GM18873 (cell line): ENCODE measurements at regions not wholly inside any gene's neighbourhood (a gene's known extent, or its start where the extent isn't known, plus 50 kb on each side); places are given as distances from the start of the nearest gene placed in this dataset.

Experiments
- ATAC-seq: cut with Tn5 transposase; IDR thresholded peaks from one replicate; pipeline ENCODE4 v1.9.1; 2021; ENCODE audit warnings: mild to moderate bottlenecking, moderate library complexity, moderate number of reproducible peaks; ENCODE audit not compliant: unreplicated experiment, low FRiP score

GRCh38 chr7:88516429-88516828 is 209.7 kb upstream of the STEAP4 start:
- ATAC-seq, result no peak

- no peak for ATAC-seq
Measured at GRCh38 chr7:88515301-88515700, 208.6 kb upstream of the STEAP4 start.

GRCh38 chr7:88509341-88509740 is 202.6 kb upstream of the STEAP4 start:
- no peak for ATAC-seq

- no peak for ATAC-seq
Measured at GRCh38 chr7:88500131-88500530, 193.4 kb upstream of the STEAP4 start.

- no peak for ATAC-seq
Measured at GRCh38 chr7:88495881-88496725, 189.4 kb upstream of the STEAP4 start.

GRCh38 chr7:88492153-88492552 is 185.5 kb upstream of the STEAP4 start:
- no peak for ATAC-seq

GRCh38 chr7:88490874-88491273 is 184.2 kb upstream of the STEAP4 start:
- no peak for ATAC-seq

GRCh38 chr7:88490161-88490560 is 183.5 kb upstream of the STEAP4 start:
- ATAC-seq, result no peak

- no peak for ATAC-seq
Measured at GRCh38 chr7:88485821-88486220, 179.1 kb upstream of the STEAP4 start.

- no peak for ATAC-seq
Measured at GRCh38 chr7:88484551-88484950, 177.9 kb upstream of the STEAP4 start.

- no peak for ATAC-seq
Measured at GRCh38 chr7:88480896-88481295, 174.2 kb upstream of the STEAP4 start.

- no peak for ATAC-seq
Measured at GRCh38 chr7:88480271-88480670, 173.6 kb upstream of the STEAP4 start.

GRCh38 chr7:88477976-88478375 is 171.3 kb upstream of the STEAP4 start:
- ATAC-seq, result no peak

GRCh38 chr7:88465600-88465999 is 158.9 kb upstream of the STEAP4 start:
- ATAC-seq, result no peak

GRCh38 chr7:88462799-88463198 is 156.1 kb upstream of the STEAP4 start:
- ATAC-seq, result no peak

- ATAC-seq, result no peak
Measured at GRCh38 chr7:88460650-88461049, 154.0 kb upstream of the STEAP4 start.

GRCh38 chr7:88458946-88459345 is 152.3 kb upstream of the STEAP4 start:
- ATAC-seq, result no peak

- ATAC-seq, result no peak
Measured at GRCh38 chr7:88458279-88458678, 151.6 kb upstream of the STEAP4 start.

- ATAC-seq, result no peak
Measured at GRCh38 chr7:88457320-88457719, 150.6 kb upstream of the STEAP4 start.

GRCh38 chr7:88456490-88456889 is 149.8 kb upstream of the STEAP4 start:
- ATAC-seq, result no peak

- ATAC-seq, result no peak
Measured at GRCh38 chr7:88455696-88456095, 149.0 kb upstream of the STEAP4 start.

GRCh38 chr7:88452646-88453045 is 146.0 kb upstream of the STEAP4 start:
- no peak for ATAC-seq
